NCI-H1048 (cell line): ENCODE measurements at regions not wholly inside any gene's neighbourhood (a gene's known extent, or its start where the extent isn't known, plus 50 kb on each side); places are given as distances from the start of the nearest gene placed in this dataset.

Experiments
- DNase-seq: peaks from one replicate; lab custom pipeline; 2025; lab: John Stamatoyannopoulos, UW

DNA sequence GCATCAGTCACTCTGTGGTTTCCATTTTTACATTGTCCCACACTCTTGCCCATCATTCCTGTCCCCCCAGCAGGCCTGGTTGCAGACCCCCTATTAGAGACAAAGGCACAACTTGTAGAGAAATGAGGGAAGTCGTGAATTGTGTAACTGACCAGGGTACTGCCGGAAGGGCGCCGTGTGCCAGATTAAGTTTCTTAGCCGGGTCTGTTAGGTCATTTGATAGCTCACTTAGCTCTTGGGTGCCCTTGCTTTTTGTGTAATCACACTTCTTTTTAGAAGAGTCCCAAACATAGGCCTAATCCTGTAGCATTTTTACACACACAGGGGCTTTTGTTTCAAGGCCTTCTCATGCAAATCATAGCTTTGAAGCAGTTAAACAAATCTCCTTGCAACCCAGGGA lies 87.2 kb downstream of the CTAGE1 start:
- DNase-seq, result peak; percentile 82

GRCh38 chr18:22325396-22325795 lies 92.3 kb downstream of the CTAGE1 start:
- no peak for DNase-seq

GRCh38 chr18:22324191-22325131 lies 93.3 kb downstream of the CTAGE1 start:
- DNase-seq, result no peak

DNA sequence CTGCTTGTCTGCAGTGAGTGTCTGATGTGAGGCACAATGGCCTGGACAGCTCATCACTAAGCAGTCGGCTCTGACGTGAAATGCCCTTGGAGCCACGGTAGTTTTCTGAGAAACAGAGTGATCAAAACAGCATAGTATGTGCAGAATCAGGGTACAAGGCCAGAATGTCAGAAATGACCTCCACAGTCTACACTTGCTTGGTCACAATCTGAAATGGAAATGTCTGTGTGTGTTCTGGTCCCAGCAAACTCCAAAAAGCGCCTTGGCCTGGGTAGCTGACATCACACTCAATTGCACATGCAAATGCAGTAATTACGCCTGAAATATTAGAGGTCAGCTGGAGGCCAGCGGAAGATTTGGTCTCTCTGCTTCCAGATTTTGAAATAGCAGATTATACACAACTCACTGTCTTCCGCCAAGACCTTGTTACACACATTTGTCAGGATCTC lies 95.4 kb downstream of the CTAGE1 start:
- DNase-seq, result no peak

- DNase-seq, result no peak
Measured at GRCh38 chr18:22320771-22321170, 96.9 kb downstream of the CTAGE1 start.

- no peak for DNase-seq
Measured at GRCh38 chr18:22320155-22320554, 97.6 kb downstream of the CTAGE1 start.

- DNase-seq, result no peak
Measured at GRCh38 chr18:22318745-22319407, 98.8 kb downstream of the CTAGE1 start.

- DNase-seq, result no peak
Measured at GRCh38 chr18:22314420-22314819, 103.3 kb downstream of the CTAGE1 start.

- no peak for DNase-seq
Measured at GRCh38 chr18:22314001-22314400, 103.7 kb downstream of the CTAGE1 start.

GRCh38 chr18:22311301-22311700 lies 106.4 kb downstream of the CTAGE1 start:
- no peak for DNase-seq

DNA sequence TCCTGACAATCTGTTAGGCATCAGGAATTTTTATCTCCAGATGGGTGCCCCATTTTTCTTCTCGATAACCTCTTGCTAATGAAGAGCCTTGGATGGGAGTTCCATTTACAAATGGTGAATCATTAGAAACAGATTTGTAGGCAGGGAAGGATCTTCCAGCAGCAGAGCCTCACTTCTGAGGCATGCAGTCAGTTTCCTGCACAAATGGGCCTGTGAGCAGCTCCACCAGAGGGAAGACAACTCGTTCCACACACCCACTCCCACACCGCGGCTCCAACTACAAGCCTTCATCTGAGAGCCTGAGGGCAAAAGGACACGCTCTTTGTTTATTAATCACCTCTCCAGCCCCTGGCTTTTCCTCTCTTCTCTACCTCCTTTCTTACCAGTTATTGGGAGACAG lies 108.5 kb downstream of the CTAGE1 start:
- DNase-seq, result no peak

DNA sequence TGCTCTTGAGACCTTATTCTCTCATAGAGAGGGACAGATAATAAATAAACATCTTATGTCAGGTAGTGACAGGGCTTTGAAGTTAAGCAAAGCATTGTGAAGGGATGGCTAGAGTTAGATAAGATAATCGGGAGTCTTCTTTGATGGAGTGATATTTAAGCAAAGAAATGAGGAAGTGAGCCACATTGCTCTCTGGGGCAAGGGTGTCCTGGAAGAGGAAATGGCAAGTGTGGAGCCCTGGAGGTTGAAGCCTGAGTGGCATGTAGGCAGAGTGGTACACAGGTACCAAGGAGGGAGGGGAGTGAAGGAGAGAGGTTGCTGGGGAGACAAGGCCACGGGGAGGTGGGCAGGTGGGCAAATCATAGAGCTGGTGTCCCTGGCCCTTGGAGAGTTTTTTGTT lies 110.2 kb downstream of the CTAGE1 start:
- no peak for DNase-seq

DNA sequence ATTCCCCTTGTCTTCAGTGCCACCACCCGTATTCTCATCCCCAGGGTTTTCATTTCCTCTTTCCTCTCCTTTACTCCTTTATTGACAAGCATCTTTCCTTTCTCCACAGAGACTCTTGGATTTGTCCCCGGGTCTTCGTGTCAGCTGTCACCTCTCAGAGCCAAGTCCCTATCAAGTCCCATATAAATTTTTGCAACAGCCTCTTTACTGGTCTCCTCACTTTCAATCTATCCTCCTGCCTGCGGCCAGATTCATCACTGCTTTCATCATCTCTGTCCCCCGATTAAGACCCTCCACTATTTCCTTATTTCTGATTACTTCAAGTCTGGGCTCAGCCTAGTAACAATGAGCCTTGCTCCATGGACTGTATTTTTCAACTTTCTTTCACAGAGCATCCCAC lies 113.8 kb downstream of the CTAGE1 start:
- no peak for DNase-seq

- DNase-seq, result no peak
Measured at GRCh38 chr18:22302144-22302543, 115.6 kb downstream of the CTAGE1 start.

DNA sequence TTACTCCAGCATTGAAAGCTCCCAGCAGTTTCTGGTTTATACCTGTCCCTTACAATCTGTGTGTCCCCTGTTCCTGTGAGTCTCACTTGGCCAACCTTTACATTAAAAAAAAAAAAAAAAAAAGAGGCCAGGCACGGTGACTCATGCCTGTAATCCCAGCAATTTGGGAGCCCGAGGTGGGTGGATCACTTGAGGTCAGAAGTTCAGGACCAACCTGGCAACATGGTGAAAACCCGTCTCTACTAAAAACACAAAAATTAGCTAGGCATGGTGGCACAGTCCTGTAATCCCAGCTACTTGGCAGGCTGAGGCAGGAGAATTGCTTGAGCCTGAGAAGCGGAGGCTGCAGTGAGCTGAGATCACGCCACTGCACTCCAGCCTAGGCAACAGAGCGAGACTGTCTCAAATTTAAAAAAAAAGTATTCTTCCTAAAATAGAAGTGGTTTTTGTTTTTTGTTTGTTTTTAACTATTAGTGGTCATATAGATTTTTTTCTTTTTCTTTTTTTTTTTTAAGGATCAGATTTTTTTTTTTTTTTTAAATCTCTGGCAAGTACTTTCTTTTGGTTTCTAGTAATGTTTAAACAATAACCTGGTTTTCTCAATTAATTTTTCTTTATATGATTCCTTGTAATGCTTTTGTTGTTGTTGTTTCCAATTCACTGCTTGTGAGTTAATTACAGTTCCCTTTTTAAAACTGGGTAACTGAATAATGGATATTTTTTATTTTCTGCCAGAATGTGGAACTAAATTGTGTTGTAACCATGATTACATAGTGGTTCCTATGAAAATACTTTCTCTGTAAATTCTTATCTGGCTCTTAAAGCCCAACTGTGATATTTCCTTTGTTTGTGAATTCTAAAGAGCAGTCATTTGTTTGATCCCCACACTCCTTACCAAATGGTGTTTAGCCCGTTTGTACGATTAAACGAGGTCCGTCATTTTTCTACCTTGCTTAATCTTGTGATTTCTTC lies 116.8 kb downstream of the CTAGE1 start:
- no peak for DNase-seq

DNA sequence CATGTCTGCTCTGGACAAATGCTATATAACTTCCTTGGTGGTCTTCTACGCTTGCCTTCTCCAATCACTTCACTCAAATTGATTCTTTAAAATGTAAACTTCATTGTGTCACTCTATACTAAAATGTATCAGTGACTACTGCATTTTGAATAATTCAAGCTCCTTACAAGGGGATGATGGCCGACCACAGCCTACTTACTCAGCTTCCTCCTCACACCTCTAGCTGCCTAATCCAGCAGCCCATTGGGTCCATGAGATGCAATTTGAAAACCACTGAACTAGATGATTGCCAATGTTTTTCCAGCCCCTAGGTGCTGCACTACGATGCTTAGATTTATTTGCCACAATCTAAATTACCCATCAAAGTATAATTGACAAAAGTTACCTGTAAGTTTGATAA lies 120.7 kb downstream of the CTAGE1 start:
- DNase-seq, result no peak

- DNase-seq, result no peak
Measured at GRCh38 chr18:22296304-22296703, 121.4 kb downstream of the CTAGE1 start.

DNA sequence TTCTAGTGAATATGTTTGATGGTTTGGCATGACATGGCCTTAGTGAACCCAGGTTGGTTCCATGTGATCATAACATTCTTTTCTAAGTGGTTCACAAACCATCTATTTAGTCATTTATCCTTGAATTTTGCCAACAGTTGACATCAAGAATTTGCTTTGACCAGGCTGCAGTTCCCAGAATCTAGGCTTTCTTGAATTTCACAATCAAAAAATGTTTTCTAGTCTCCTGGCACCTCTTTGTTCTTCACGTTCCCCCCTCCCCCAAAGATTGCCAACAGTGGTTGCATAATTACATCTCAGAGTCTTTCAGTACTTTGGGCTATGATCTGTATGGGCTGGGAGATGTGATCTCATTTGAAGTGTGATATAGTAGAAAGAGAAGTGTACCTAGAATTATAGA lies 124.0 kb downstream of the GATA6 start:
- no peak for DNase-seq

GRCh38 chr18:22290004-22290403 lies 120.6 kb downstream of the GATA6 start:
- no peak for DNase-seq

- no peak for DNase-seq
Measured at GRCh38 chr18:22286585-22286984, 117.2 kb downstream of the GATA6 start.

GRCh38 chr18:22285361-22286140 lies 116.2 kb downstream of the GATA6 start:
- no peak for DNase-seq
